Ishikawa (cell line): ENCODE measurements at regions not wholly inside any gene's neighbourhood (a gene's known extent, or its start where the extent isn't known, plus 50 kb on each side); places are given as distances from the start of the nearest gene placed in this dataset.

Source experiments
- CREB1 ChIP-seq: IDR thresholded peaks from 2 replicates; pipeline ENCODE4 v1.6.1; 2012; ENCODE audit warnings: low read depth
- EP300 ChIP-seq: IDR thresholded peaks from 2 replicates; pipeline ENCODE4 v1.6.1; 2012; ENCODE audit warnings: borderline replicate concordance
- FOXM1 ChIP-seq: IDR thresholded peaks from 2 replicates; pipeline ENCODE4 v1.6.1; 2012; ENCODE audit warnings: low read depth, borderline replicate concordance
- MAX ChIP-seq: IDR thresholded peaks from 2 replicates; pipeline ENCODE4 v1.6.1; 2012
- RAD21 ChIP-seq: IDR thresholded peaks from 2 replicates; pipeline ENCODE4 v1.6.1; 2012; ENCODE audit warnings: low read depth
- REST ChIP-seq: IDR thresholded peaks from 2 replicates; pipeline ENCODE4 v1.6.1; 2012; ENCODE audit warnings: low read depth, mild to moderate bottlenecking
- TAF1 ChIP-seq: IDR thresholded peaks from 2 replicates; pipeline ENCODE4 v1.6.1; 2012; ENCODE audit warnings: low read depth, mild to moderate bottlenecking
- TCF12 ChIP-seq: IDR thresholded peaks from 2 replicates; pipeline ENCODE4 v1.6.1; 2012; ENCODE audit warnings: low read depth
- TEAD4 ChIP-seq: IDR thresholded peaks from 2 replicates; pipeline ENCODE4 v1.6.1; 2012
- YY1 ChIP-seq: IDR thresholded peaks from 2 replicates; pipeline ENCODE4 v1.6.1; 2012; ENCODE audit warnings: low read depth

- TF ChIP-seq TAF1: no peak
- TF ChIP-seq MAX: no peak
- TF ChIP-seq CREB1: no peak
- TF ChIP-seq YY1: no peak
- TF ChIP-seq TEAD4: no peak
- no peak for TF ChIP-seq RAD21
- TF ChIP-seq TCF12: no peak
- TF ChIP-seq EP300: no peak
- TF ChIP-seq REST: no peak
- TF ChIP-seq FOXM1: no peak
Observed at GRCh38 chr6:14596410-14596809, 478.8 kb downstream of the CD83 start.
